NOMO-1 treated with DMSO at 0.1 percent for 48 hours (cell line): ENCODE measurements at regions not wholly inside any gene's neighbourhood (a gene's known extent, or its start where the extent isn't known, plus 50 kb on each side); places are given as distances from the start of the nearest gene placed in this dataset.

Source experiments
- DNase-seq: peaks from one replicate; lab custom pipeline; 2025; ENCODE audit not compliant: unreplicated experiment; lab: John Stamatoyannopoulos, UW

GRCh38 chr17:79539944-79540705 is 70.7 kb downstream of the RBFOX3 start:
- no peak for DNase-seq

GRCh38 chr17:79538291-79538690 is 72.6 kb downstream of the RBFOX3 start:
- DNase-seq: no peak

GRCh38 chr17:79537686-79538085 is 73.2 kb downstream of the RBFOX3 start:
- DNase-seq: no peak

GRCh38 chr17:79537061-79537460 is 73.8 kb downstream of the RBFOX3 start:
- no peak for DNase-seq

GRCh38 chr17:79536212-79536840 is 74.5 kb downstream of the RBFOX3 start:
- no peak for DNase-seq

- no peak for DNase-seq
Observed at GRCh38 chr17:79535728-79536025, 75.2 kb downstream of the RBFOX3 start.

- DNase-seq: no peak
Observed at GRCh38 chr17:79534851-79535727, 75.8 kb downstream of the RBFOX3 start.

- no peak for DNase-seq
Observed at GRCh38 chr17:79534111-79534510, 76.7 kb downstream of the RBFOX3 start.

- DNase-seq: no peak
Observed at GRCh38 chr17:79533116-79533515, 77.7 kb downstream of the RBFOX3 start.

- DNase-seq: no peak
Observed at GRCh38 chr17:79532107-79532790, 78.6 kb downstream of the RBFOX3 start.

- no peak for DNase-seq
Observed at GRCh38 chr17:79531191-79532095, 79.4 kb downstream of the RBFOX3 start.

- DNase-seq: no peak
Observed at GRCh38 chr17:79530361-79531105, 80.3 kb downstream of the RBFOX3 start.

- no peak for DNase-seq
Observed at GRCh38 chr17:79529661-79530081, 81.2 kb downstream of the RBFOX3 start.

- DNase-seq: no peak
Observed at GRCh38 chr17:79528592-79529125, 82.2 kb downstream of the RBFOX3 start.

- no peak for DNase-seq
Observed at GRCh38 chr17:79527306-79527705, 83.5 kb downstream of the RBFOX3 start.

- no peak for DNase-seq
Observed at GRCh38 chr17:79525793-79526677, 84.8 kb downstream of the RBFOX3 start.

- DNase-seq: no peak
Observed at GRCh38 chr17:79524213-79525187, 86.4 kb downstream of the RBFOX3 start.
